HAP-1 (cell line): ENCODE measurements at regions not wholly inside any gene's neighbourhood (a gene's known extent, or its start where the extent isn't known, plus 50 kb on each side); places are given as distances from the start of the nearest gene placed in this dataset.

Experiments
- DNase-seq, 2 experiments: peaks; one replicate each; pipeline ENCODE4 v3.0.0-alpha.2; 2016 to 2020; ENCODE audit warnings: low spot score in 2 of 2
- H3K27me3 ChIP-seq: fragments of 250-450 bp; sonication (Bioruptor Pico); 2 replicates; pipeline ENCODE4 v1.5.1; 2020; ENCODE audit warnings: low read depth, mild to moderate bottlenecking, moderate library complexity
- H3K36me3 ChIP-seq: fragments of 250-450 bp; sonication (Bioruptor Pico); replicated peaks from 2 replicates; pipeline ENCODE4 v1.5.1; 2020; ENCODE audit warnings: mild to moderate bottlenecking
- H3K4me1 ChIP-seq: fragments of 250-450 bp; sonication (Bioruptor Pico); 2 replicates; pipeline ENCODE4 v1.5.1; 2020; ENCODE audit warnings: mild to moderate bottlenecking
- H3K4me3 ChIP-seq: fragments of 250-450 bp; sonication (Bioruptor Pico); 2 replicates; pipeline ENCODE4 v1.5.1; 2020; ENCODE audit warnings: mild to moderate bottlenecking, moderate library complexity
- H3K9me3 ChIP-seq: fragments of 250-450 bp; sonication (Bioruptor Pico); 2 replicates; pipeline ENCODE4 v1.5.1; 2020; ENCODE audit warnings: mild to moderate bottlenecking, moderate library complexity
- in situ Hi-C: fragments of 300-500 bp; cut with MboI; formaldehyde crosslinking; loops from 3 replicates; pipeline ENCODE4 v1.14.3; 2020; ENCODE audit warnings: low sequenced_read_pairs, inconsistent platforms, mixed read lengths

GRCh38 chr21:28214786-28215185, 777.9 kb downstream of the LTN1 start:
- no peaks in the 10 kb centered on the region for H3K27me3 ChIP-seq
- no peak overlapping the region for H3K4me3 ChIP-seq
- no peaks in the 10 kb centered on the region for H3K4me1 ChIP-seq
- in situ Hi-C loops: no loop called here
- H3K36me3 ChIP-seq: no peaks in the 10 kb centered on the region
- no peak for DNase-seq
- H3K9me3 ChIP-seq: no peaks in the 10 kb centered on the region

DNA sequence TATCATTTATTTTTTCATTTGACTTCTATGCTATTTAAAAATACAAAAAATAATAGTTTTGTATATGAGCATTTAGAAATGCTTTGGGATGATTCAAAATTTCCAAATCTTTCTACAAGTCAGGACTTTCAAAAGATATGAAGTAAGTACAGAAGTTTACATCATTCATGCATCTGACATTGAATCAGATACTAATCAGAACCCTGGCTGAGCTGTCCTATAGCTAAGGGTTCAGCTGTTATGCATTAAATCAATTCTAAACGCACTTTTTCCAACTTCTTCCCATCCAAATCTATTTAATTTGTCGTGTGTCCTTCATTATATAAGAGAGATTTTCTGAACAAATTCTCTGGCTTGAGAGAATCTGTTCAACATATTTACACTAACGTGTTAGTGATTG, 779.4 kb downstream of the LTN1 start:
- H3K4me1 ChIP-seq: no peaks in the 10 kb centered on the region
- no peak for DNase-seq
- no peaks in the 10 kb centered on the region for H3K9me3 ChIP-seq
- no peaks in the 10 kb centered on the region for H3K36me3 ChIP-seq
- in situ Hi-C loops: no loop called here
- no peaks in the 10 kb centered on the region for H3K27me3 ChIP-seq
- H3K4me3 ChIP-seq: no peak overlapping the region

DNA sequence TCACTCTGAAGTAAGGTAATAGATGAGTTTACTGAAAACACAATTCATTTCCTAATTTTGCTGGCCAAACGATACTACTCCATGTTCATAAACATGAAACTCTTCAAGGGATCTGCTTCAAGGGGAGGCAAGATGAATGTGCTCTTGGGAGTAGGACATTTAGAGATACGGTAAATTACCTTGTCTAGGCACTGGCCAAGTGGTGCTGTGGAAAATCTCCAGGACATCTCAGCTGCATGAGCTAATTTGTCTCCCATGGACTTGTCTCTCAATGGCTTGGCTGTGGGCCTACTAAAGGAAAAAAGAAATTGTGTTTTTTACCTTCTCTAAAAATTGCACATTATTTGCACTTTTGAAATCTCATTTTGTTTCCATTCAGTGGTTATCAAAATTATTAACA, 780.6 kb downstream of the LTN1 start:
- DNase-seq: no peak
- no peaks in the 10 kb centered on the region for H3K4me1 ChIP-seq
- H3K9me3 ChIP-seq: no peaks in the 10 kb centered on the region
- H3K36me3 ChIP-seq: no peaks in the 10 kb centered on the region
- H3K4me3 ChIP-seq: no peak overlapping the region
- H3K27me3 ChIP-seq: no peaks in the 10 kb centered on the region
- in situ Hi-C loops: no loop called here

DNA sequence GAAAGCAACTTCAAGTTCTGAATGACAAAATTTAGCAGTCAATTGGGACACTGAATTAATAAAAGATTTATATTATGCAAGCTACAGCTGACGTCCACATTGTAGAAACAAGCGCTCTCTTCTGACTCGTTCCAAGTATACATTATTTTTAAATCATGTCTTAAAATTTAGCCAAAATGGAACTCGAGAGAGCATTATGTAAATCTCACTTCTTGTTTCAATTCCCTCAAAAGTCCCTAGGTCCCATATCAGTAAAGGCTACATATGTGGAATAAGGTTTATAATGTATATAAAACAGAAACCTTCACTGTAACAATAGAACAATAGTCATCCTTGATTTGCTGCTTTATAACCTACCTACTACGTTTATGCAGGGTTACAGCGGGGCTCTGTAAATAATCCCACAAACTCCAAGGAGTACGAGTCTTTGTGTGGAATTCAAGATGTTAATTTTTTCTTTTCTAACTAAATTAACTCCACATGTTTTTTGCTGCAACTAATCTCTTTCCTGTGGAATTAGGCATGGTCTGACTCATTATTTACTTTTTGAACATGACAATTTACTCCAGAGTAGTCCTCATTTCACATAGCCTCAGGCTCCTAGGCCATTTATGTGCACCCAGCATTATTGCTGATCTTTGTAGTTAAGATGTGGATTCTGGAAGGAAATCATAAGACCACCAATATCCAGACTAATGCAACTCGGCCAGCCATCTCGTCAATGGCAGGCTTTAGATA, 785.1 kb downstream of the LTN1 start:
- no peaks in the 10 kb centered on the region for H3K4me1 ChIP-seq
- H3K27me3 ChIP-seq: no peaks in the 10 kb centered on the region
- in situ Hi-C loops: no loop called here
- no peaks in the 10 kb centered on the region; the same call in 1 of the 2 replicates for H3K9me3 ChIP-seq
- DNase-seq: no peak
- no peaks in the 10 kb centered on the region for H3K36me3 ChIP-seq
- no peak overlapping the region for H3K4me3 ChIP-seq

GRCh38 chr21:28200726-28201125, 792.0 kb downstream of the LTN1 start:
- in situ Hi-C loops: no loop called here
- H3K36me3 ChIP-seq: no peaks in the 10 kb centered on the region
- H3K4me1 ChIP-seq: no peaks in the 10 kb centered on the region
- H3K9me3 ChIP-seq: peaks cover 4% of the 10 kb centered on the region
- DNase-seq: no peak
- H3K4me3 ChIP-seq: no peak overlapping the region
- H3K27me3 ChIP-seq: no peaks in the 10 kb centered on the region

GRCh38 chr21:28196981-28197380, 795.7 kb downstream of the LTN1 start:
- in situ Hi-C loops: no loop called here
- no peaks in the 10 kb centered on the region for H3K27me3 ChIP-seq
- H3K9me3 ChIP-seq: no peaks in the 10 kb centered on the region; the same call in 1 of the 2 replicates
- no peak for DNase-seq
- no peaks in the 10 kb centered on the region for H3K4me1 ChIP-seq
- no peak overlapping the region for H3K4me3 ChIP-seq
- no peaks in the 10 kb centered on the region for H3K36me3 ChIP-seq

- H3K27me3 ChIP-seq: no peaks in the 10 kb centered on the region
- no peaks in the 10 kb centered on the region for H3K36me3 ChIP-seq
- no peaks in the 10 kb centered on the region for H3K4me1 ChIP-seq
- no peak overlapping the region for H3K4me3 ChIP-seq
- no peak for DNase-seq
- in situ Hi-C loops: no loop called here
- no peaks in the 10 kb centered on the region; the same call in 1 of the 2 replicates for H3K9me3 ChIP-seq
Observed at GRCh38 chr21:28193189-28193588, 799.5 kb downstream of the LTN1 start.

- Histone ChIP-seq H3K27me3 (no peaks in the 10 kb centered on the region), H3K9me3 (no peaks in the 10 kb centered on the region), H3K36me3 (no peaks in the 10 kb centered on the region), H3K4me3 (no peak overlapping the region), H3K4me1 (no peaks in the 10 kb centered on the region)
- in situ Hi-C loops: no loop called here
- no peak for DNase-seq
Observed at GRCh38 chr21:28186604-28187003, 806.1 kb downstream of the LTN1 start.

DNA sequence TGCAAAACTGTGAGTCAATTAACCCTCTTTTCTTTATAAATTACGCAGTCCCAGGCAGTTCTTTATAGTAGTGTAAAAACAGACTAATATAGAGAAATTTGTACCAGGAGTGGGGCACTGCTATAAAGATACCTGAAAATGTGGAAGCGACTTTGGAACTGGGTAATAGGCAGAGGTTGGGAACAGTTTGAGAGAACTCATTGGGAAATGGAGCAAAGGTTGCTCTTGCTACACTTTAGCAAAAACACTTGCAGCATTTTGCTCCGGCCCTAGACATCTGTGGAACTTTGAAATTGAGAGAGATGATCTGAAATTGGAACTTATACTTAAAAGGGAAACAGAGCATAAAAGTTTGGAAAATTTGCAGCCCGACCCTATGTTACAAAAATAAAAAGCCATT, 810.9 kb downstream of the LTN1 start:
- Histone ChIP-seq H3K9me3 (0 out of 2 replicates have a peak, but pooled peaks cover 3% of the 10 kb centered on the region), H3K27me3 (no peaks in the 10 kb centered on the region), H3K36me3 (no peaks in the 10 kb centered on the region), H3K4me3 (no peak overlapping the region), H3K4me1 (no peaks in the 10 kb centered on the region)
- no peak for DNase-seq
- in situ Hi-C loops: no loop called here

- H3K9me3 ChIP-seq: 0 out of 2 replicates have a peak, but pooled peaks cover 3% of the 10 kb centered on the region
- H3K36me3 ChIP-seq: no peaks in the 10 kb centered on the region
- no peak for DNase-seq
- no peak overlapping the region for H3K4me3 ChIP-seq
- in situ Hi-C loops: no loop called here
- H3K4me1 ChIP-seq: no peaks in the 10 kb centered on the region
- H3K27me3 ChIP-seq: no peaks in the 10 kb centered on the region
Observed at GRCh38 chr21:28179136-28179535, 813.5 kb downstream of the LTN1 start.

DNA sequence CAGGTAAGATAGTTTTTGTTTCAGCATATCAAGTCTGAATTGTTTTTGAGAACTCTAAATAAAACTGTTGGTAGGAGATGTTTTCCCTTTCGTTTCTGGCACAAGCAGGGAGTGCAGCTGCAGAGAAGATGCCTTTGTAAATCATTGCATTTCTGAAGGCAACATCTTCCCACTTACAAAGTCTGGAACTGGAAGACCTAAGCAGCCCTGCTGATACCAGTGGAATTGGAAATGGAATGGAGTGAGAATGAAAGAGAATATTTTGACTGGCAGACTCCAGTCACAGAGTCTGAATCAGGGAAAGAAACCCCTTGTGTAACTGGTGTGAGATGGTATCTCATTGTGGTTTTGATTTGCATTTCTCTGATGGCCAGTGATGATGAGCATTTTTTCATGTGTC, 815.6 kb downstream of the LTN1 start:
- H3K4me3 ChIP-seq: no peak overlapping the region

GRCh38 chr21:28174701-28175100, 818.0 kb downstream of the LTN1 start:
- no peaks in the 10 kb centered on the region for H3K36me3 ChIP-seq
- H3K27me3 ChIP-seq: no peaks in the 10 kb centered on the region
- 0 out of 2 replicates have a peak, but pooled peaks cover 3% of the 10 kb centered on the region for H3K9me3 ChIP-seq
- in situ Hi-C loops: no loop called here
- no peak overlapping the region for H3K4me3 ChIP-seq
- no peak for DNase-seq
- no peaks in the 10 kb centered on the region for H3K4me1 ChIP-seq

More for the DNA sequence above, 815.6 kb downstream of the LTN1 start:
- in situ Hi-C loops: no loop called here
- no peaks in the 10 kb centered on the region for H3K4me1 ChIP-seq
- 0 out of 2 replicates have a peak, but pooled peaks cover 3% of the 10 kb centered on the region for H3K9me3 ChIP-seq
- no peaks in the 10 kb centered on the region for H3K27me3 ChIP-seq
- DNase-seq: no peak
- H3K36me3 ChIP-seq: no peaks in the 10 kb centered on the region

DNA sequence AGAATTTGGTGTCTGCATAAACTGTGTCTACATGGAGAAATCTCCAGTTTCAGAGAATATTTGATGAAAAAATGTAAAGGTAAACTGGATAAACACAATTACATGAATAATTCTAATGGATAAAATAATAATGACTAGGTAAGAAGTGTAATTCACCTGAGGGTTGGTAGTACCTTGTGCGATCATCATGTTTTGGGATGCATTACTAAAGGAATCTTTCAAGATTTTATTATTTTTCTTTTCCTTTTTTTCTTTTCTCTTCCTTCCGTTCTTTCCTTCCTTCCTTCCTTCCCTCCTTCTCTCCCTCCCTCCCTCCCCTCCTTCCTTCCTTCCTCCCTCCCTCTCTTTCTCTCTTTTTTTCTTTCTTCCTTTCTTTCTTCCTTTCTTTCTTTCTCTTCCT, 818.7 kb downstream of the LTN1 start:
- Histone ChIP-seq H3K4me1 (no peaks in the 10 kb centered on the region), H3K36me3 (no peaks in the 10 kb centered on the region), H3K27me3 (no peaks in the 10 kb centered on the region), H3K4me3 (no peak overlapping the region), H3K9me3 (no peaks in the 10 kb centered on the region)
- no peak for DNase-seq
- in situ Hi-C loops: no loop called here

DNA sequence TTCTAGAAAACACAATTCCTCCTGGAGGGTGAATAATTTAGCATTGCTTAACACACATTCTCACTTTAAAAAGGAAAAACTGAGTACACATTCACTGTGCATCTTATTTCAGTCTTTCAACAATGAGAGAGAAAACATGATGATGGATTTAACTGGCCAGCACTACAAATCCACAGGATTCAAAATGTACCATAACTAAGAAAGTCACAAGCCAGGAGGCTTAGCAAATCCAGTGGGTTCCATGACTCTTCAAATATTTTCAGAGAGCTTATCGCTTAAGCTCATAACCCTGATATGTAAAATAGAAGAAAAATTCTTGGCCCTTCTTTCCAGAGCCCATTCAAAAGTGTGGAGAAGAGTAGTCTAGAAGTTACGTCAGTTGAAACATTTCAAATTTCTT, 820.3 kb downstream of the LTN1 start:
- Histone ChIP-seq H3K27me3 (no peaks in the 10 kb centered on the region), H3K4me1 (no peaks in the 10 kb centered on the region), H3K9me3 (no peaks in the 10 kb centered on the region), H3K36me3 (no peaks in the 10 kb centered on the region), H3K4me3 (no peak overlapping the region)
- no peak for DNase-seq
- in situ Hi-C loops: no loop called here

- in situ Hi-C loops: no loop called here
- Histone ChIP-seq H3K36me3 (no peaks in the 10 kb centered on the region), H3K9me3 (no peaks in the 10 kb centered on the region), H3K27me3 (no peaks in the 10 kb centered on the region), H3K4me1 (no peaks in the 10 kb centered on the region), H3K4me3 (no peak overlapping the region)
- no peak for DNase-seq
Observed at GRCh38 chr21:28167366-28167765, 825.3 kb downstream of the LTN1 start.
